Astrocyte (in vitro differentiated cells and primary cell): ENCODE measurements at regions not wholly inside any gene's neighbourhood (a gene's known extent, or its start where the extent isn't known, plus 50 kb on each side); places are given as distances from the start of the nearest gene placed in this dataset.

Source experiments
- DNase-seq: peaks from one replicate; pipeline ENCODE4 v3.0.0-alpha.2; 2010; ENCODE audit warnings: low read depth
- FAIRE-seq: peaks from 2 replicates; lab custom pipeline; 2011; peaks lifted over from hg19 to GRCh38; lab: Jason Lieb, UNC
- H2AFZ ChIP-seq: 2 replicates; pipeline ENCODE4 v1.6.0; 2012; ENCODE audit warnings: low read depth, low read length, inconsistent platforms
- H3K27ac ChIP-seq: 2 replicates; pipeline ENCODE4 v1.5.1; 2011; ENCODE audit warnings: low read depth, low read length, inconsistent platforms
- H3K27me3 ChIP-seq: 2 replicates; pipeline ENCODE4 v1.6.0; 2011; ENCODE audit warnings: low read length, inconsistent platforms; ENCODE audit not compliant: insufficient read depth
- H3K36me3 ChIP-seq: 2 replicates; pipeline ENCODE4 v1.5.1; 2011; ENCODE audit warnings: low read length, inconsistent platforms; ENCODE audit not compliant: insufficient read depth
- H3K4me1 ChIP-seq: 2 replicates; pipeline ENCODE4 v1.5.1; 2011; ENCODE audit warnings: low read length, inconsistent platforms; ENCODE audit not compliant: insufficient read depth
- H3K4me2 ChIP-seq: 2 replicates; pipeline ENCODE4 v1.6.0; 2012; ENCODE audit warnings: low read length, inconsistent platforms
- H3K4me3 ChIP-seq: 2 replicates; pipeline ENCODE4 v1.5.1; 2011; ENCODE audit warnings: low read depth, mild to moderate bottlenecking, low read length, inconsistent platforms; ENCODE audit not compliant: insufficient read depth
- H3K79me2 ChIP-seq: 2 replicates; pipeline ENCODE4 v1.6.0; 2012; ENCODE audit warnings: mild to moderate bottlenecking, low read length, inconsistent platforms; ENCODE audit not compliant: insufficient read depth
- H3K9ac ChIP-seq: 2 replicates; pipeline ENCODE4 v1.6.0; 2012; ENCODE audit warnings: mild to moderate bottlenecking, low read length, inconsistent platforms
- H3K9me3 ChIP-seq: 2 replicates; pipeline ENCODE4 v1.5.1; 2012; ENCODE audit warnings: low read depth, mild to moderate bottlenecking, low read length, inconsistent platforms; ENCODE audit not compliant: insufficient read depth
- H4K20me1 ChIP-seq: 2 replicates; pipeline ENCODE4 v1.6.0; 2012; ENCODE audit warnings: low read length, inconsistent platforms; ENCODE audit not compliant: insufficient read depth
- H3K27ac Mint-ChIP-seq: one replicate; pipeline ENCODE4 v1.8.0; 2021; ENCODE audit warnings: mild to moderate bottlenecking, mixed read lengths; ENCODE audit not compliant: unreplicated experiment
- H3K27me3 Mint-ChIP-seq: one replicate; pipeline ENCODE4 v1.8.0; 2021; ENCODE audit warnings: low read depth, mixed read lengths; ENCODE audit not compliant: unreplicated experiment
- H3K36me3 Mint-ChIP-seq: one replicate; pipeline ENCODE4 v1.8.0; 2021; ENCODE audit warnings: low read depth, mixed read lengths; ENCODE audit not compliant: unreplicated experiment
- H3K4me1 Mint-ChIP-seq: one replicate; pipeline ENCODE4 v1.8.0; 2021; ENCODE audit warnings: low read depth, mixed read lengths; ENCODE audit not compliant: unreplicated experiment
- H3K4me3 Mint-ChIP-seq: one replicate; pipeline ENCODE4 v1.8.0; 2021; ENCODE audit warnings: mild to moderate bottlenecking, moderate library complexity, mixed read lengths; ENCODE audit not compliant: unreplicated experiment
- H3K9me3 Mint-ChIP-seq: one replicate; pipeline ENCODE4 v1.8.0; 2021; ENCODE audit warnings: mild to moderate bottlenecking, mixed read lengths; ENCODE audit not compliant: unreplicated experiment
- EZH2 ChIP-seq: IDR thresholded peaks from 2 replicates; pipeline ENCODE4 v1.6.1; 2012; ENCODE audit warnings: mild to moderate bottlenecking, low read length, inconsistent platforms; ENCODE audit not compliant: insufficient read depth
- TF ChIP-seq, protein P1 (sequence below): IDR thresholded peaks from 2 replicates; pipeline ENCODE4 v1.5.1; 2011; ENCODE audit warnings: low read depth, mild to moderate bottlenecking, inconsistent platforms, low read length, moderate library complexity; ENCODE audit not compliant: insufficient read depth

DNA sequence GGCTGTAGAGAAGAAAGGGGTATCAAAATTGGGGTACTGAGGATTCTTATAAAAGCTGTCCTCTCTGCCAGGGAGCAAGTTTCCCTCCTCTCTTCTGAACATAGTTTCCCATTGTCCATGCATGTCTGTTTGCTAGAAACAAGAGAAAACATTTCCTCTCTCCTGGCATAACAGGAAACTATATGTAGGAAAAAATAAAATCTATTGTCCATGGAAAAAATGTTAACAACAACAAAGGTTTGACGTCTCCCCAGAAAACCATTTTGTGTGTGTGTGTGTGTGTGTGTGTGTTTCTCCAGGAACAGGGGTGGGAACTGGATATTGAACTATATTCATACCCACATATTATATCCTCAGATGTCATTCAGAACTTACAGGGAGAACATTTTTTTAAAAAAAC is 107.2 kb downstream of the GASK1B start:
- Mint-ChIP-seq H3K4me3 (no peak overlapping the region), H3K36me3 (no peaks in the 10 kb centered on the region), H3K27me3 (no peaks in the 10 kb centered on the region), H3K9me3 (no peaks in the 10 kb centered on the region), H3K27ac (no peak overlapping the region), H3K4me1 (peaks cover 10% of the 10 kb centered on the region)
- DNase-seq (no peak), FAIRE-seq (no peak)
- TF ChIP-seq, protein P1, sequence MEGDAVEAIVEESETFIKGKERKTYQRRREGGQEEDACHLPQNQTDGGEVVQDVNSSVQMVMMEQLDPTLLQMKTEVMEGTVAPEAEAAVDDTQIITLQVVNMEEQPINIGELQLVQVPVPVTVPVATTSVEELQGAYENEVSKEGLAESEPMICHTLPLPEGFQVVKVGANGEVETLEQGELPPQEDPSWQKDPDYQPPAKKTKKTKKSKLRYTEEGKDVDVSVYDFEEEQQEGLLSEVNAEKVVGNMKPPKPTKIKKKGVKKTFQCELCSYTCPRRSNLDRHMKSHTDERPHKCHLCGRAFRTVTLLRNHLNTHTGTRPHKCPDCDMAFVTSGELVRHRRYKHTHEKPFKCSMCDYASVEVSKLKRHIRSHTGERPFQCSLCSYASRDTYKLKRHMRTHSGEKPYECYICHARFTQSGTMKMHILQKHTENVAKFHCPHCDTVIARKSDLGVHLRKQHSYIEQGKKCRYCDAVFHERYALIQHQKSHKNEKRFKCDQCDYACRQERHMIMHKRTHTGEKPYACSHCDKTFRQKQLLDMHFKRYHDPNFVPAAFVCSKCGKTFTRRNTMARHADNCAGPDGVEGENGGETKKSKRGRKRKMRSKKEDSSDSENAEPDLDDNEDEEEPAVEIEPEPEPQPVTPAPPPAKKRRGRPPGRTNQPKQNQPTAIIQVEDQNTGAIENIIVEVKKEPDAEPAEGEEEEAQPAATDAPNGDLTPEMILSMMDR = no peak
- TF ChIP-seq EZH2 = no peak
- H3K4me3 ChIP-seq = no peak overlapping the region
- no peaks in the 10 kb centered on the region for H3K79me2 ChIP-seq
- H3K4me2 ChIP-seq = no peak overlapping the region
- no peak overlapping the region for H3K9ac ChIP-seq
- H2AFZ ChIP-seq = no peak overlapping the region
- no peaks in the 10 kb centered on the region for H4K20me1 ChIP-seq
- H3K9me3 ChIP-seq = no peaks in the 10 kb centered on the region
- H3K27me3 ChIP-seq = no peaks in the 10 kb centered on the region
- no peaks in the 10 kb centered on the region for H3K4me1 ChIP-seq
- H3K27ac ChIP-seq = no peak overlapping the region
- no peaks in the 10 kb centered on the region for H3K36me3 ChIP-seq

DNA sequence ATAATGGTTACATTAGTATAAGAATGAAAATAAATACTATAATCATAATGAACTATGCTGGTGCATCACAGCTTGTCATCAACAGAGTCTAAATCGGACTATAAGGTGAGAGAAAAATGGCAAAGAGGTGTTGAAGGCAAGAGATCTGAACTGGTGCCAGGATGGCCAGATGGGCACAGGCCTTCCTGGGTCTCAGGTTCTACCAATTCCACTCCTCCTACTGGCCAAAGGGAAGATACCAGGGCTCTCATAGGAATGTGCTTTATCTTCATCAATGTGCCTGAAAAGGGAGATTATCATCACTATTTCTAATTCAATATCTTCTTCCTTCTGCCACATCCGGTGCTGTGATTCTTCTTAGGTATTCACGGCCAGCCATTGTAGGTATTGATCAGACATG is 107.6 kb downstream of the GASK1B start:
- FAIRE-seq = no peak

DNA sequence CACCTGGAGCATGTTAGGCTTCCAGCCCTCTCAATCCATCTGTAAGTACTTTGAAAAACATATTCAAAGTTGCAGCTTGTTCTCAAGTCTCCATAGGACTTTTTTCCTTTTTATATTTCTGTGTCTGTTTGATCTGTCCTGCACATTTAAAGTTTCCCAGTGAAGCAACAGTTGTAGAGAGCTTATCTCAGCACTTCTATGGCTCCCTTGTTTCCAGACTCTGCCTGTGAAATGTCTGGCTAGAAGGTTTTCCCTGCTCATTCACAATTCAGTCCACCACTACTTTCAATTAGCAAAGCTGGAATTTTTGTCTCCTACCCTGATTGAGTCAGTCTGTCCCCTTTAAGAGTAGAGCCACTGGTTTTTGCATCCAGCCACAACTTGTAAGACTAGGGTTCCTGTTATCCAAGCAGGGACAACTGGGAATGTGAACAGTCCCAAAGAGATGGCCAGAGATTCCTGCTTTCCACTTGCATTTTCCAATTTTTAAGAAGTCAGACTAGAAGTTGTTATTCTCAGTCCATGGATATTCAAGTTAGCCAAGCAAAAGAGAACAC is 116.1 kb downstream of the GASK1B start:
- H3K27me3 Mint-ChIP-seq = no peaks in the 10 kb centered on the region
- Histone ChIP-seq H3K9me3 (no peaks in the 10 kb centered on the region), H3K9ac (no peak overlapping the region), H3K4me2 (no peak overlapping the region), H4K20me1 (no peaks in the 10 kb centered on the region), H3K27ac (no peak overlapping the region), H3K4me1 (peaks cover 4% of the 10 kb centered on the region), H3K36me3 (no peaks in the 10 kb centered on the region), H3K4me3 (no peak overlapping the region), H2AFZ (no peak overlapping the region), H3K27me3 (no peaks in the 10 kb centered on the region), H3K79me2 (no peaks in the 10 kb centered on the region)
- no peaks in the 10 kb centered on the region for H3K36me3 Mint-ChIP-seq
- H3K9me3 Mint-ChIP-seq = no peaks in the 10 kb centered on the region
- DNase-seq = no peak
- H3K4me3 Mint-ChIP-seq = no peak overlapping the region
- H3K27ac Mint-ChIP-seq = peak overlapping the region; percentile 4
- FAIRE-seq = no peak
- H3K4me1 Mint-ChIP-seq = peaks cover 9% of the 10 kb centered on the region
- TF ChIP-seq EZH2 = no peak
- TF ChIP-seq, protein P1 = no peak

More for the DNA sequence above, 107.6 kb downstream of the GASK1B start:
- Mint-ChIP-seq H3K4me3 (no peak overlapping the region), H3K36me3 (no peaks in the 10 kb centered on the region), H3K27me3 (no peaks in the 10 kb centered on the region), H3K9me3 (no peaks in the 10 kb centered on the region), H3K27ac (no peak overlapping the region), H3K4me1 (peaks cover 10% of the 10 kb centered on the region)
- DNase-seq = no peak
- TF ChIP-seq EZH2 = no peak
- TF ChIP-seq, protein P1 = no peak
- Histone ChIP-seq H3K9me3 (no peaks in the 10 kb centered on the region), H4K20me1 (no peaks in the 10 kb centered on the region), H3K36me3 (no peaks in the 10 kb centered on the region), H3K4me3 (no peak overlapping the region), H3K9ac (no peak overlapping the region), H3K4me1 (no peaks in the 10 kb centered on the region), H3K27me3 (no peaks in the 10 kb centered on the region), H3K4me2 (no peak overlapping the region), H3K27ac (no peak overlapping the region), H2AFZ (no peak overlapping the region), H3K79me2 (no peaks in the 10 kb centered on the region)
